IgD-negative memory B cell (primary cell): ENCODE measurements at regions not wholly inside any gene's neighbourhood (a gene's known extent, or its start where the extent isn't known, plus 50 kb on each side); places are given as distances from the start of the nearest gene placed in this dataset.

ENCODE experiments used
- H3K27ac Mint-ChIP-seq, 3 donors: one replicate each; pipeline ENCODE4 v1.8.0; 2020 to 2022; ENCODE audit warnings: mild to moderate bottlenecking in 3 of 3, mixed read lengths in 3 of 3, moderate library complexity in 1 of 3
- H3K27me3 Mint-ChIP-seq: one replicate; pipeline ENCODE4 v1.8.0; 2021; ENCODE audit warnings: mixed read lengths
- H3K36me3 Mint-ChIP-seq: one replicate; pipeline ENCODE4 v1.8.0; 2020; ENCODE audit warnings: mild to moderate bottlenecking, mixed read lengths
- H3K4me1 Mint-ChIP-seq, 3 donors: one replicate each; pipeline ENCODE4 v1.8.0; 2020 to 2022; ENCODE audit warnings: mixed read lengths in 3 of 3, mild to moderate bottlenecking in 1 of 3
- H3K4me3 Mint-ChIP-seq, 4 donors: one replicate each; pipeline ENCODE4 v1.8.0; 2020 to 2022; ENCODE audit warnings: mild to moderate bottlenecking in 4 of 4, mixed read lengths in 4 of 4, moderate library complexity in 3 of 4
- H3K9me3 Mint-ChIP-seq, 3 donors: one replicate each; pipeline ENCODE4 v1.8.0; 2020 to 2021; ENCODE audit warnings: mixed read lengths in 3 of 3, mild to moderate bottlenecking in 1 of 3

- H3K27ac Mint-ChIP-seq: no peak overlapping the region
- H3K36me3 Mint-ChIP-seq: no peaks in the 10 kb centered on the region
- H3K4me1 Mint-ChIP-seq: no peaks in the 10 kb centered on the region
- H3K9me3 Mint-ChIP-seq: peaks cover 0 to 3% (median 1%) of the 10 kb centered on the region in 3 donors
- H3K27me3 Mint-ChIP-seq: no peaks in the 10 kb centered on the region
- H3K4me3 Mint-ChIP-seq: no peak overlapping the region
These were observed 605.5 kb upstream of the PITX2 start for GRCh38 chr4:111228396-111228795.

- no peak overlapping the region for H3K27ac Mint-ChIP-seq
- no peaks in the 10 kb centered on the region for H3K4me1 Mint-ChIP-seq
- no peaks in the 10 kb centered on the region for H3K27me3 Mint-ChIP-seq
- no peaks in the 10 kb centered on the region for H3K36me3 Mint-ChIP-seq
- no peak overlapping the region for H3K4me3 Mint-ChIP-seq
- peaks cover 0 to 3% (median 1%) of the 10 kb centered on the region in 3 donors for H3K9me3 Mint-ChIP-seq
These were observed 606.0 kb upstream of the PITX2 start for GRCh38 chr4:111228874-111229273.

DNA sequence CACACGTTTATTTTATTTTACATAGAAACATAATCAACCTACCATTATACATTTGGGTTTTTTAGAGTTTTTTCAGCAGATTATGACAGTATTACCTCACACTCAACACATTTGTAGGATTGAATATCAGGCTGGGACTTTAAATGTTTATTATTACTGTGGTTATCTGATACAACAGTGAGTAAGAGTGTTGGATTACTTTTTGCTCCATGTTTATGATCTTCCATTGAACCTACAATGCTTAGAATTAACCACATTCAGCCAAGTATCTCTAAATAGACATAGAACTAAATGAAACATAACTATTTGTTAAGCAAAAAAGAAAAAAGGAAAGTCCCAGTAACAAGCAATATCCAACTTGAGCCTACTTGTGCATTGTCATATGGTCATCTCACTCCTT lies 607.4 kb upstream of the PITX2 start:
- Mint-ChIP-seq H3K27ac (no peak overlapping the region), H3K4me3 (no peak overlapping the region), H3K27me3 (no peaks in the 10 kb centered on the region), H3K36me3 (no peaks in the 10 kb centered on the region), H3K9me3 (peaks cover 0 to 3% (median 1%) of the 10 kb centered on the region in 3 donors), H3K4me1 (no peaks in the 10 kb centered on the region)

DNA sequence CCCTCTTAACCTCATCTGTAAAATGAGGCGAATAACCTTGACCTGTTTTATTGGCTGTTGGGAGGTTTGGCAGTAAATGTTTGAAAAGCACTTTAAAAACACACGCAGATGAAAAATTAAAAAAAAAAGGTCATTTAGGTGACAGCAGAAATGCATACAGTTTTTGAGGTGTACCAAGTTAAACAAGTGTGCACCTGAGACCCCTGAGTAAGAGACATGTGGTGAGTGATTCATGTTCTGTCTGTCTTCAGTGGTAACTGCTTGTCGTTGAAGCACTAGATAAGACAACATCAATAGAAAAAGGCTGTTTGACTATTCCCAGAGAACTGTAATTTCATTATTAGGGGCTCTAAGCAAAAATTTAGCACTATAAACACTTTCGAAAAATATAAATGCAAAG lies 608.4 kb upstream of the PITX2 start:
- Mint-ChIP-seq H3K27ac (no peak overlapping the region), H3K4me1 (no peaks in the 10 kb centered on the region), H3K4me3 (no peak overlapping the region), H3K36me3 (no peaks in the 10 kb centered on the region), H3K9me3 (peaks cover 0 to 3% (median 1%) of the 10 kb centered on the region in 3 donors), H3K27me3 (no peaks in the 10 kb centered on the region)

DNA sequence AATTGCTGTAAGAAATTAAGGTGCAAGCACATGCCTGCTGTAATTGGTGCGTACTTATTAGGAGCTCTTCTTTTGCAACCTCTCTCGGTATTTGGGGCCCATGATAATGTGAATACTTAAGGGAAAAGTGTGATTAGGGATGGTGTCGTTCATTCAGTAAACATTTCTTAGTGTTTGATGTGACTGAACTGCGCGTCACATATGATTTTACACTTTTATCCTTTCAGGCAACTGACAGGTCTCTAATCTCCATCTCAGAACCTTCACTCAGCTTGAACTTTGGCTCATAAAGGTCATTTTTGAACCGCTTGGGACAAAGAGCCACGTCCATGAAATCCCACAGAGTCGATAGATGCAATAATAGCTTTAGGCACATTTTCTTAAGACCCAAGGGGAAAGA lies 612.1 kb upstream of the PITX2 start:
- no peak overlapping the region for H3K27ac Mint-ChIP-seq
- H3K9me3 Mint-ChIP-seq: peaks cover 0 to 3% (median 0%) of the 10 kb centered on the region in 3 donors
- no peaks in the 10 kb centered on the region for H3K36me3 Mint-ChIP-seq
- H3K4me3 Mint-ChIP-seq: no peak overlapping the region
- no peaks in the 10 kb centered on the region for H3K27me3 Mint-ChIP-seq
- H3K4me1 Mint-ChIP-seq: no peaks in the 10 kb centered on the region

- no peaks in the 10 kb centered on the region for H3K9me3 Mint-ChIP-seq
- no peaks in the 10 kb centered on the region for H3K4me1 Mint-ChIP-seq
- no peak overlapping the region for H3K27ac Mint-ChIP-seq
- H3K4me3 Mint-ChIP-seq: no peak overlapping the region
- no peaks in the 10 kb centered on the region for H3K27me3 Mint-ChIP-seq
- H3K36me3 Mint-ChIP-seq: no peaks in the 10 kb centered on the region
These were observed 641.0 kb upstream of the PITX2 start for GRCh38 chr4:111263836-111264235.

GRCh38 chr4:111266937-111267336 lies 644.1 kb upstream of the PITX2 start:
- Mint-ChIP-seq H3K4me3 (peak overlapping the region in 1 of 4 donors; percentile 30), H3K27ac (no peak overlapping the region), H3K36me3 (no peaks in the 10 kb centered on the region), H3K9me3 (no peaks in the 10 kb centered on the region), H3K27me3 (no peaks in the 10 kb centered on the region), H3K4me1 (no peaks in the 10 kb centered on the region)

DNA sequence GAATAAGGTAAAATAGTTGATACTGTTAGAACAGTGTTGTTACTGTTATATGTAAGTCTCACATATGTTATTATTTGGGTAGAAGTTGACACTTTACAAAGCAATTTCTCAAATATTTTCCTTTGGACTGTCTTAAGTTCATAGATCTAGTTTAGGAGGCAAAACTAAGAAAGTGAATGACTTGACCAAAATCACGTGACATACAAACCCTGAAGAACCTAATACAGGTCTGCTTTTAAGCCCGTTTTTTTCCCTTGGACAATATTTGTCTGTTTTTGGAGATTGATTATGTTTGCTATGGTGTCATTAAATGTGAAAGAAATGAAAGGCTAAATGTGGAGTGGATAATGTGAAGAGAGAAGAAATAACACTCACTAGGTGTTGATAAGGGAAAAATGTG lies 644.9 kb upstream of the PITX2 start:
- H3K36me3 Mint-ChIP-seq: no peaks in the 10 kb centered on the region
- no peaks in the 10 kb centered on the region for H3K4me1 Mint-ChIP-seq
- no peak overlapping the region for H3K27ac Mint-ChIP-seq
- H3K9me3 Mint-ChIP-seq: peaks cover 0 to 2% (median 0%) of the 10 kb centered on the region in 3 donors
- H3K4me3 Mint-ChIP-seq: no peak overlapping the region
- no peaks in the 10 kb centered on the region for H3K27me3 Mint-ChIP-seq

DNA sequence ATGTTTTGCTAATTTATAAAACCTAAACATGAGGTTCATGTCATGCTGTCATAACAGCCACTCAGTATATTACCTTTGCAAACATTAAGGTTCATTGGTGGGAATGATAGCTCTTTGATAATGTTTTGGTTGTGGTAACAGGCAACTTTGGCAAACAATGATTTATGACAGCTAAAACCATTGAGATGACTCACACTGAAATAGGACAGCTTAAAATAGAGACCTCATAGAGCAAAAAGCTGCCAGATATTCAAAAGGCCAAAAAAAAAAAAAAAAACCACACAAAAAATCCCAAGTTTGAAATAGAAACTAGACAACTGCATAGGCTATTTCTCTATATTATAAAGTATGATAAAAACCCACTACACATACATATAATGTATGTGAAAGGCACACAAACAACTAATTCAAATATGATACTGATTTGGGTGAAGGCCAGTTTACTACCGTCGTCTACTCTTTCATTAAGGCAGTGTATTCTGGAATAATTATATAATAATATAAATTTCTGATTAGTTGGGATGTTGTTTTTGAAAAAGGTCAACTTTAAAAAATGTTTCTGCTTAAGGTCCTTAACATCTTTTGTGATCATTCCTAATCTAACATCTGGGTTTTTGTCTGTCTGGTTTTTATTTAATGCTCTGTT lies 646.0 kb upstream of the PITX2 start:
- no peak overlapping the region for H3K27ac Mint-ChIP-seq
- no peaks in the 10 kb centered on the region for H3K27me3 Mint-ChIP-seq
- no peaks in the 10 kb centered on the region for H3K36me3 Mint-ChIP-seq
- peaks cover 0 to 2% (median 0%) of the 10 kb centered on the region in 3 donors for H3K9me3 Mint-ChIP-seq
- H3K4me3 Mint-ChIP-seq: no peak overlapping the region
- no peaks in the 10 kb centered on the region for H3K4me1 Mint-ChIP-seq

- H3K27ac Mint-ChIP-seq: no peak overlapping the region
- H3K27me3 Mint-ChIP-seq: no peaks in the 10 kb centered on the region
- H3K4me1 Mint-ChIP-seq: no peaks in the 10 kb centered on the region
- H3K9me3 Mint-ChIP-seq: peaks cover 0 to 2% (median 0%) of the 10 kb centered on the region in 3 donors
- no peaks in the 10 kb centered on the region for H3K36me3 Mint-ChIP-seq
- no peak overlapping the region for H3K4me3 Mint-ChIP-seq
These were observed 646.6 kb upstream of the PITX2 start for GRCh38 chr4:111269439-111269838.

GRCh38 chr4:111274060-111274459 lies 651.2 kb upstream of the PITX2 start:
- Mint-ChIP-seq H3K4me1 (peaks cover 0 to 2% (median 0%) of the 10 kb centered on the region in 3 donors), H3K36me3 (no peaks in the 10 kb centered on the region), H3K27ac (no peak overlapping the region), H3K27me3 (peaks cover 2% of the 10 kb centered on the region), H3K9me3 (peaks cover 0 to 2% (median 0%) of the 10 kb centered on the region in 3 donors), H3K4me3 (no peak overlapping the region)

DNA sequence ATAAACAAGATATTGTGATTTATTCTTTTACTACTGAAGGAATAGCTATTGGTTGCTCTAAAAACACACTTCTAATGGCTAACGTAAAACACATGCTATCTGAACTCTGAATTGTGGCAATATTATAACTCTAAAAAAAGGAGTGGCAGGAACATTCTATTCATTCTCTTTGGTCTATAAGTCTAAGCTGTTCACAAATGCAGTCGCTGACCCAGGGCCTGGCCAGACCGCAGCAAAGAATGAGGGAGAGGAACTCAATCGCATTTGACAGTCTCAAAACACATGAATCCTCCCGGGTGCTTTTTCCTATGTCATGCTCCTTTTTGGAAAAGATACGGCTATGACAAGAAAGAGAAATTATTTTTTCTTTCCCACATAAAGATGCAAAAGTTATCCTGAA lies 651.6 kb upstream of the PITX2 start:
- peaks cover 0 to 2% (median 0%) of the 10 kb centered on the region in 3 donors for H3K4me1 Mint-ChIP-seq
- no peak overlapping the region for H3K27ac Mint-ChIP-seq
- peaks cover 0 to 2% (median 0%) of the 10 kb centered on the region in 3 donors for H3K9me3 Mint-ChIP-seq
- H3K27me3 Mint-ChIP-seq: peaks cover 2% of the 10 kb centered on the region
- H3K36me3 Mint-ChIP-seq: no peaks in the 10 kb centered on the region
- H3K4me3 Mint-ChIP-seq: no peak overlapping the region

GRCh38 chr4:111281219-111281618 lies 658.3 kb upstream of the PITX2 start:
- no peaks in the 10 kb centered on the region for H3K9me3 Mint-ChIP-seq
- no peak overlapping the region for H3K4me3 Mint-ChIP-seq
- peaks cover 0 to 2% (median 0%) of the 10 kb centered on the region in 3 donors for H3K4me1 Mint-ChIP-seq
- H3K36me3 Mint-ChIP-seq: no peaks in the 10 kb centered on the region
- H3K27ac Mint-ChIP-seq: no peak overlapping the region
- peaks cover 2% of the 10 kb centered on the region for H3K27me3 Mint-ChIP-seq

DNA sequence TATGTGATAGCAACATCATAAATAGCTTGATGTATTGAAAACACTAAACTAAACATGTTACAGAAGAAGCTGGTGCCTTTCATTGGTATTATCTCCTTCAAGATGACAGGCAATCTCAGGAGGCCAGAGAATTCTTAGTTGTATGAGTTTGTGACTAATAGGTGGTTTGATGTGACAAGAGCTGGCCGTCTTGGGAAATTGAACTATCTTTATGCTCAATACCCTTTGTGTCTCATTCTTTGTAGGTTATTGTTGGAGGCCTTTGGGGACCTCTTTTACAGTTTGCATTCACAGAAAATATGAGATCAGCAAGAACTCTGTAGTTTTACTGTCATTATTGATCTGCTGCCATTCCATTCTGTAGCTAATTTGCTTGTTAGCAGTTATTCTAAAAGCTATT lies 659.2 kb upstream of the PITX2 start:
- Mint-ChIP-seq H3K4me1 (peaks cover 0 to 2% (median 0%) of the 10 kb centered on the region in 3 donors), H3K27me3 (peaks cover 2% of the 10 kb centered on the region), H3K4me3 (no peak overlapping the region), H3K9me3 (no peaks in the 10 kb centered on the region), H3K36me3 (no peaks in the 10 kb centered on the region), H3K27ac (no peak overlapping the region)

- Mint-ChIP-seq H3K36me3 (no peaks in the 10 kb centered on the region), H3K27ac (no peak overlapping the region), H3K4me3 (no peak overlapping the region), H3K4me1 (no peaks in the 10 kb centered on the region), H3K9me3 (no peaks in the 10 kb centered on the region), H3K27me3 (peaks cover 2% of the 10 kb centered on the region)
These were observed 660.3 kb upstream of the PITX2 start for GRCh38 chr4:111283066-111283677.

- Mint-ChIP-seq H3K4me1 (no peaks in the 10 kb centered on the region), H3K27me3 (no peaks in the 10 kb centered on the region), H3K4me3 (no peak overlapping the region), H3K36me3 (no peaks in the 10 kb centered on the region), H3K27ac (no peak overlapping the region), H3K9me3 (no peaks in the 10 kb centered on the region)
These were observed 673.6 kb upstream of the PITX2 start for GRCh38 chr4:111296466-111296865.
